NT2/D1 (cell line): ENCODE measurements at regions not wholly inside any gene's neighbourhood (a gene's known extent, or its start where the extent isn't known, plus 50 kb on each side); places are given as distances from the start of the nearest gene placed in this dataset.

Experiments
- YY1 ChIP-seq: IDR thresholded peaks from 2 replicates; pipeline ENCODE4 v1.6.1; 2011; ENCODE audit not compliant: insufficient read length, insufficient read depth
- ZNF274 ChIP-seq: IDR thresholded peaks from 2 replicates; pipeline ENCODE4 v1.6.1; 2011; ENCODE audit warnings: mild to moderate bottlenecking, low read depth, low read length

DNA sequence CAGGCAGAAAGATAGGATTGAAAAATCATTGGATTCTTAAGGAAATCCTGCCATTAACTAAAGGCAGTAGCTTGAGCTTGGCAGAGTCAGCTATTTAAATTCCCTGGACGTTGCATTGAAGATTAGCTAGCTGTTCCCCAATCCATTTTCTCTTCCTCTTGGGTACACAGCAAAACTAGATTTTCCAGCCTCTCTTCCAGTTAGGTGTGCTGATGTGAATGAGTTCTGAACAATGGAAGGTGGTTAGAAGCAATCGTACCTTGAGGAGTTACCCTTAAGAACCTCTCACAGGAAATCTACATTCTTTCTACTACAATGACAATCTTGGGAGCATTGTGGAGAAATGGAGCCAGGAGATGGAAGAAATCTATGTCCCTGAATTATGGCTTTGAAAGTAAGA lies 383.2 kb upstream of the TBL1XR1 start:
- TF ChIP-seq YY1 (no peak), ZNF274 (no peak)
